PC-9 (cell line): ENCODE measurements at regions not wholly inside any gene's neighbourhood (a gene's known extent, or its start where the extent isn't known, plus 50 kb on each side); places are given as distances from the start of the nearest gene placed in this dataset.

Experiments
- BruUV-seq: library from RNA; stranded (reverse); fragments of 400-500 nt; replicated peaks from 2 replicates; lab custom pipeline; 2021; lab: Mats Ljungman, UMichigan
- CTCF ChIA-PET: fragments of 300-600 bp; sonication (Branson Sonifier 250); formaldehyde crosslinking; loops from one replicate; lab custom pipeline; 2022; ENCODE audit warnings: antibody characterized with exemption; lab: Charles Lee
- POLR2A ChIA-PET: fragments of 300-600 bp; sonication (Branson Sonifier 250); formaldehyde crosslinking; loops from one replicate; lab custom pipeline; 2022; ENCODE audit warnings: antibody characterized with exemption; ENCODE audit not compliant: unreplicated experiment; lab: Charles Lee
- DNase-seq, 2 experiments: peaks; one replicate each; pipeline versions ENCODE4 v3.0.0 to v3.0.0-alpha.2; 2015 to 2022; ENCODE audit warnings: mixed read lengths in 1 of 2
- H2AFZ ChIP-seq: fragments of 200-600 bp; sonication (generic); 2 replicates; pipeline ENCODE4 v1.8.1; 2017; ENCODE audit warnings: antibody characterized with exemption
- H3F3A ChIP-seq: fragments of 200-600 bp; sonication (generic); 2 replicates; pipeline ENCODE4 v1.8.1; 2017; ENCODE audit warnings: antibody characterized with exemption, mild to moderate bottlenecking, low read depth; ENCODE audit not compliant: insufficient read depth
- H3K27ac ChIP-seq: fragments of 200-600 bp; sonication (generic); 2 replicates; pipeline ENCODE4 v1.6.1; 2016; ENCODE audit warnings: mixed run types
- H3K27me3 ChIP-seq: fragments of 200-600 bp; sonication (generic); 2 replicates; pipeline ENCODE4 v1.6.1; 2016; ENCODE audit warnings: low read depth, mixed run types; ENCODE audit not compliant: insufficient read depth
- H3K36me3 ChIP-seq: fragments of 200-600 bp; sonication (generic); 2 replicates; pipeline ENCODE4 v1.6.1; 2016; ENCODE audit warnings: low read depth, mixed run types
- H3K4me1 ChIP-seq: fragments of 200-600 bp; sonication (generic); replicated peaks from 2 replicates; pipeline ENCODE4 v1.6.1; 2016; ENCODE audit warnings: mixed run types; ENCODE audit not compliant: insufficient read depth
- H3K4me2 ChIP-seq: fragments of 200-600 bp; sonication (generic); 2 replicates; pipeline ENCODE4 v1.6.1; 2017; ENCODE audit warnings: mixed run types
- H3K4me3 ChIP-seq: fragments of 200-600 bp; sonication (generic); 2 replicates; pipeline ENCODE4 v1.6.1; 2016; ENCODE audit warnings: mixed run types
- H3K79me2 ChIP-seq: fragments of 200-600 bp; sonication (generic); 2 replicates; pipeline ENCODE4 v1.6.1; 2017; ENCODE audit warnings: low read depth, mixed run types
- H3K9me2 ChIP-seq: fragments of 200-600 bp; sonication (generic); 2 replicates; pipeline ENCODE4 v1.8.1; 2017; ENCODE audit warnings: mild to moderate bottlenecking; ENCODE audit not compliant: insufficient read depth
- H3K9me3 ChIP-seq: fragments of 200-600 bp; sonication (generic); 2 replicates; pipeline ENCODE4 v1.8.1; 2016; ENCODE audit warnings: low read depth; ENCODE audit not compliant: insufficient read depth
- H4K20me1 ChIP-seq: fragments of 200-600 bp; sonication (generic); 2 replicates; pipeline ENCODE4 v1.8.1; 2017; ENCODE audit not compliant: insufficient read depth
- EZH2 ChIP-seq: fragments of 200-600 bp; sonication (generic); IDR thresholded peaks from 2 replicates; pipeline ENCODE4 v1.8.0; 2017; ENCODE audit warnings: antibody characterized with exemption, low read depth
- intact Hi-C: fragments of 100-400 bp; cut with micrococcal nuclease; formaldehyde crosslinking; loops from one replicate; pipeline ENCODE4 v1.10.0; 2022; ENCODE audit not compliant: unreplicated experiment
- TF ChIP-seq, protein P1 (sequence below): fragments of 200-600 bp; sonication (generic); conservative IDR thresholded peaks from 2 replicates; pipeline ENCODE4 v1.6.1; 2017; ENCODE audit warnings: mixed run types, antibody characterized with exemption, mild to moderate bottlenecking, moderate library complexity

DNA sequence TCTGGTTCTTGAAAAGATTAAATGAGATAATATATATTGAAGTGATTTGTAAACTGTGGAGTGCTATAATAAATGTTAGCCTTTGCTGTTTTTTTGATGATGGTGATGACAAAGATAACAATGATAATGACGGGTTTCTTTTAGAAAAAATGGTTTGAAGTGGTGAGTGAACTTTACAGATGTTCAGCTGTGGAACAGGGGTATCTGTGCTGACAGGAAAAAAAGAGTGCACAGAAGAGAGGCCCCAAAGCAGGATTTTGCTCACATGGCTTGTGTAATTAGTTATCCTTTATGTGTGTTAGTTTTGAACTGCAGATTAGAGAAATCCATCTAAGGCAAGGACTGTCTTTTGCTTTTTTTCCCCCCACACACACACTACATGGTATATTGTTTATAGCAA is 119.2 kb downstream of the CYSLTR2 start:
- no peaks in the 10 kb centered on the region for H3F3A ChIP-seq
- POLR2A ChIA-PET: no interaction called here
- no peak overlapping the region for H3K4me2 ChIP-seq
- H4K20me1 ChIP-seq: no peaks in the 10 kb centered on the region
- H3K79me2 ChIP-seq: no peaks in the 10 kb centered on the region
- no peak for TF ChIP-seq EZH2
- TF ChIP-seq, protein P1, sequence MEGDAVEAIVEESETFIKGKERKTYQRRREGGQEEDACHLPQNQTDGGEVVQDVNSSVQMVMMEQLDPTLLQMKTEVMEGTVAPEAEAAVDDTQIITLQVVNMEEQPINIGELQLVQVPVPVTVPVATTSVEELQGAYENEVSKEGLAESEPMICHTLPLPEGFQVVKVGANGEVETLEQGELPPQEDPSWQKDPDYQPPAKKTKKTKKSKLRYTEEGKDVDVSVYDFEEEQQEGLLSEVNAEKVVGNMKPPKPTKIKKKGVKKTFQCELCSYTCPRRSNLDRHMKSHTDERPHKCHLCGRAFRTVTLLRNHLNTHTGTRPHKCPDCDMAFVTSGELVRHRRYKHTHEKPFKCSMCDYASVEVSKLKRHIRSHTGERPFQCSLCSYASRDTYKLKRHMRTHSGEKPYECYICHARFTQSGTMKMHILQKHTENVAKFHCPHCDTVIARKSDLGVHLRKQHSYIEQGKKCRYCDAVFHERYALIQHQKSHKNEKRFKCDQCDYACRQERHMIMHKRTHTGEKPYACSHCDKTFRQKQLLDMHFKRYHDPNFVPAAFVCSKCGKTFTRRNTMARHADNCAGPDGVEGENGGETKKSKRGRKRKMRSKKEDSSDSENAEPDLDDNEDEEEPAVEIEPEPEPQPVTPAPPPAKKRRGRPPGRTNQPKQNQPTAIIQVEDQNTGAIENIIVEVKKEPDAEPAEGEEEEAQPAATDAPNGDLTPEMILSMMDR: no peak
- no peak overlapping the region for H2AFZ ChIP-seq
- H3K4me1 ChIP-seq: no peaks in the 10 kb centered on the region
- H3K9me2 ChIP-seq: no peaks in the 10 kb centered on the region
- H3K36me3 ChIP-seq: no peaks in the 10 kb centered on the region
- no peak overlapping the region for H3K4me3 ChIP-seq
- intact Hi-C loops: no loop called here
- H3K27me3 ChIP-seq: no peaks in the 10 kb centered on the region
- no peak for DNase-seq
- no TSS peak for BruUV-seq
- 0 out of 2 replicates have a peak, but pooled peaks cover 4% of the 10 kb centered on the region for H3K9me3 ChIP-seq
- CTCF ChIA-PET: no interaction called here
- no peak overlapping the region for H3K27ac ChIP-seq

DNA sequence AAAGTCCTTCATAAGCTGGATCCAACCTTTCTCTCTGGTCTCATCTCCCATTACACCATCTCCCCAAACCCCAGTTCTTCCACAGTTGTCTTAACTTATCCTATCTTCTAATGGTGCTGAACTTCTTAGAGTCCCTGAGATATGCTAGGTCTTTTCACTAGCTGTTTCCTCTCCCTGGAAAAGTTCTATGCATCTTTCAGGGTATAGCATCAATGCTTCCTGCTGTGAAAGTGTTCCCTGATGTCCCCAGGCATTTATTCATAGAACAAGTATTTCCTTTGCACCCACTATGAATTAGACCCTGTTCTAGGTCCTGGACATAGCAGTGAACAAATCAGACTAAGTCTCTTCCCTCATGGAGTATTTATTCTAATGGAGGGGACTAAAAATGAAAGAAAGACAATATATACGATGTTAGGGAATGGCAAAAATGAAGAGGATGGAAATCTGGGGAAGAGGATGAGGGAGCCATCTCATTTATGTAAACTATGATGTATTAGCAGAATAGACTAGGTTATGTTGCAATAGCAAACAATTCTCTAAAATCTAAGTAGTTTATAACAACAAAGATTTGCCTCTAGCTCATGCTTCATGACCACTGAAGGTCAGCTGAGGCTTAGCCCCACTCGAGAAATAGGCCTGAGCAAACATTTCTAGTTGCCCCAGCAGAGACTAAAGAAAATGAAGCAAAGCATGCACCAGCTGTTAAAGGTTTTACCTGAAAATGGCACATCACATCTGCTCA is 120.0 kb downstream of the CYSLTR2 start:
- no peak overlapping the region for H3K4me3 ChIP-seq
- no peak overlapping the region for H3K4me2 ChIP-seq
- no peak overlapping the region for H3K27ac ChIP-seq
- no peaks in the 10 kb centered on the region for H3K9me2 ChIP-seq
- no peaks in the 10 kb centered on the region for H3F3A ChIP-seq
- intact Hi-C loops: no loop called here
- no peaks in the 10 kb centered on the region for H3K27me3 ChIP-seq
- DNase-seq: no peak
- ChIA-PET POLR2A (no interaction called here), CTCF (no interaction called here)
- no TSS peak for BruUV-seq
- H3K79me2 ChIP-seq: no peaks in the 10 kb centered on the region
- 0 out of 2 replicates have a peak, but pooled peaks cover 2% of the 10 kb centered on the region for H3K9me3 ChIP-seq
- no peak overlapping the region for H2AFZ ChIP-seq
- H3K36me3 ChIP-seq: no peaks in the 10 kb centered on the region
- H3K4me1 ChIP-seq: no peaks in the 10 kb centered on the region
- TF ChIP-seq, protein P1: no peak
- no peak for TF ChIP-seq EZH2
- H4K20me1 ChIP-seq: no peaks in the 10 kb centered on the region

DNA sequence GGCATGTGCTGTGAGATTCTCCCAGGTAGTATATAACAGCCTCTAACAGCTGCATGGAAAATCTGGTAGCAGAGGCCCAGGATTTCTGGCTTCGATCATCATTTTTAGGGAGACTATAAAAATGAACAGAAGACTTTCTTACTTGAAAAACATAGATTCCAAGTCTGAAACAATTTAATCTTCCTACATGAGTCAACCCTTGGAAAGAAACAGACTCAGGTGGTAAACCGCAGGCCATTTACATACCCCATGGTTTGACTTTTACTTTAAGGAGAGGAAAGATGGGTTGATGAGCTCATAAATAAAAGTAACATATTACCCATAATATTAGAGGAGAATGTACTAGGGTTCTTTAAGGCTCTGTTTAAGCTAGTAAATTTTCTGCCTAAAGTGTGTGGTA is 121.6 kb downstream of the CYSLTR2 start:
- H3K4me3 ChIP-seq: no peak overlapping the region

More for the DNA sequence above, 121.6 kb downstream of the CYSLTR2 start:
- H3K9me3 ChIP-seq: no peaks in the 10 kb centered on the region
- H4K20me1 ChIP-seq: no peaks in the 10 kb centered on the region
- no peaks in the 10 kb centered on the region for H3K36me3 ChIP-seq
- no peak for DNase-seq
- ChIA-PET POLR2A (interaction anchor here (0.7 kb wide), 1 partner anchor 832 kb away, joined by 3 read pairs; no protein-coding TSS in a partner anchor), CTCF (no interaction called here)
- no peak overlapping the region for H3K27ac ChIP-seq
- H2AFZ ChIP-seq: no peak overlapping the region
- H3K27me3 ChIP-seq: no peaks in the 10 kb centered on the region
- no peak for TF ChIP-seq EZH2
- TF ChIP-seq, protein P1: no peak
- no peaks in the 10 kb centered on the region for H3K79me2 ChIP-seq
- no peaks in the 10 kb centered on the region for H3F3A ChIP-seq
- no peak overlapping the region for H3K4me2 ChIP-seq
- BruUV-seq: no TSS peak
- intact Hi-C loops: no loop called here
- no peaks in the 10 kb centered on the region for H3K4me1 ChIP-seq
- no peaks in the 10 kb centered on the region for H3K9me2 ChIP-seq
